Stomach (tissue), 8 donors: ENCODE measurements at regions not wholly inside any gene's neighbourhood (a gene's known extent, or its start where the extent isn't known, plus 50 kb on each side); places are given as distances from the start of the nearest gene placed in this dataset.

Experiments used
- DNase-seq, 2 donors: peaks; one replicate each; pipeline versions ENCODE4 v3.0.0 to v3.0.0-alpha.2; 2013 to 2019
- H3K27ac ChIP-seq, 5 donors: fragments of 200-600 bp in 4 of 5; sonication (generic) in 4 of 5; one replicate each; pipeline ENCODE4 v1.5.1; 2013 to 2019; ENCODE audit warnings: mild to moderate bottlenecking in 1 of 5, moderate library complexity in 1 of 5
- H3K27me3 ChIP-seq, 3 donors: fragments of 200-600 bp; sonication (generic); one replicate each; pipeline ENCODE4 v1.5.1; 2017 to 2019; ENCODE audit warnings: mixed run types in 1 of 3
- H3K36me3 ChIP-seq, 4 donors: fragments of 200-600 bp; sonication (generic); 1 replicate in 3 of 4; 2 replicates in 1 of 4; pipeline ENCODE4 v1.5.1; 2016 to 2019
- H3K4me1 ChIP-seq, 4 donors: fragments of 200-600 bp; sonication (generic); one replicate each; pipeline ENCODE4 v1.5.1; 2016 to 2019
- H3K4me3 ChIP-seq, 4 donors: fragments of 200-600 bp; sonication (generic) in 3 of 4; one replicate each; pipeline ENCODE4 v1.5.1; 2016 to 2019; ENCODE audit warnings: mild to moderate bottlenecking in 1 of 4
- H3K9me3 ChIP-seq, 4 donors: fragments of 200-600 bp; sonication (generic); one replicate each; pipeline ENCODE4 v1.5.1; 2016 to 2019
- CTCF ChIP-seq, 7 experiments: fragments of 450-650 bp in 4 of 7; fragments of 200-600 bp in 3 of 7; sonication (generic) in 3 of 7; IDR thresholded peaks; one replicate each; pipeline ENCODE4 v1.5.1; 2016 to 2019; ENCODE audit warnings: antibody characterized with exemption in 7 of 7, control low read depth in 2 of 7, mild to moderate bottlenecking in 1 of 7
- EP300 ChIP-seq: sonication (generic); formaldehyde crosslinking; IDR thresholded peaks from one replicate; pipeline ENCODE4 v1.6.1; 2017; ENCODE audit warnings: antibody characterized with exemption
- POLR2A ChIP-seq, 4 donors: fragments of 450-650 bp; IDR thresholded peaks; one replicate each; pipeline ENCODE4 v1.6.1; 2016; ENCODE audit warnings: antibody characterized with exemption in 4 of 4, control low read depth in 2 of 4, mild to moderate bottlenecking in 1 of 4, moderate library complexity in 1 of 4
- POLR2AphosphoS5 ChIP-seq, 3 donors: sonication (generic); formaldehyde crosslinking; IDR thresholded peaks; one replicate each; pipeline ENCODE4 v1.6.1; 2016; ENCODE audit warnings: antibody characterized with exemption in 3 of 3
- WGBS, 5 donors: extraction: QIAGEN DNeasy Blood & Tissue Kit in 3 of 5; methylation state at CpG; one replicate each; pipeline versions ENCODE4 v1.1.5 to v1.1.7; 2013 to 2018; 5-methylcytosine and 5-hydroxymethylcytosine counted together
- intact Hi-C: fragments of 100-400 bp; cut with DNase I; formaldehyde crosslinking; loops from one replicate; pipeline ENCODE4 v1.15.1; 2023; ENCODE audit warnings: low total_unique reads
- donor health status: healthy with polysubstance abuse.
- donor health status: Bipolar disorder and iron deficiency.
- donor health status: healthy.

GRCh38 chr4:181752516-181752915 lies 490.7 kb upstream of the TENM3 start:
- Histone ChIP-seq H3K36me3 (no peaks in the 10 kb centered on the region), H3K4me3 (no peak overlapping the region), H3K27me3 (no peaks in the 10 kb centered on the region), H3K27ac (no peak overlapping the region), H3K4me1 (no peaks in the 10 kb centered on the region), H3K9me3 (no peaks in the 10 kb centered on the region)
- intact Hi-C loops, result no loop called here
- 77 to 88% (median 82%) methylated on average over 6 of the region's 6 CpGs for WGBS, 5 donors
- TF ChIP-seq CTCF (IDR thresholded peaks at IDR 0.05) (no peak), EP300 (no peak), POLR2A (IDR thresholded peaks at IDR 0.05) (no peak), POLR2AphosphoS5 (IDR thresholded peaks at IDR 0.05) (no peak)
- DNase-seq, result no peak

- H3K27ac ChIP-seq, result no peak overlapping the region
- H3K4me1 ChIP-seq, result no peaks in the 10 kb centered on the region
- no peaks in the 10 kb centered on the region for H3K27me3 ChIP-seq
- intact Hi-C loops, result no loop called here
- TF ChIP-seq EP300, result no peak
- TF ChIP-seq POLR2A (IDR thresholded peaks at IDR 0.05), result no peak
- TF ChIP-seq CTCF (IDR thresholded peaks at IDR 0.05), result no peak
- no peak for TF ChIP-seq POLR2AphosphoS5 (IDR thresholded peaks at IDR 0.05)
- no peaks in the 10 kb centered on the region for H3K9me3 ChIP-seq
- H3K4me3 ChIP-seq, result no peak overlapping the region
- DNase-seq, result no peak
- 66 to 88% (median 76%) methylated on average over 4 of the region's 4 CpGs for WGBS, 5 donors
- no peaks in the 10 kb centered on the region for H3K36me3 ChIP-seq
These were observed 490.0 kb upstream of the TENM3 start for GRCh38 chr4:181753207-181753606.

GRCh38 chr4:181755846-181756245 lies 487.4 kb upstream of the TENM3 start:
- no peaks in the 10 kb centered on the region for H3K9me3 ChIP-seq
- DNase-seq, result no peak
- no peaks in the 10 kb centered on the region for H3K27me3 ChIP-seq
- no peaks in the 10 kb centered on the region for H3K4me1 ChIP-seq
- WGBS, 5 donors, result 73 to 84% (median 81%) methylated on average over 5 of the region's 5 CpGs
- no peak overlapping the region for H3K4me3 ChIP-seq
- no peaks in the 10 kb centered on the region for H3K36me3 ChIP-seq
- intact Hi-C loops, result no loop called here
- H3K27ac ChIP-seq, result no peak overlapping the region
- TF ChIP-seq EP300 (no peak), POLR2A (IDR thresholded peaks at IDR 0.05) (no peak), CTCF (IDR thresholded peaks at IDR 0.05) (no peak), POLR2AphosphoS5 (IDR thresholded peaks at IDR 0.05) (no peak)

- Histone ChIP-seq H3K4me1 (no peaks in the 10 kb centered on the region), H3K4me3 (no peak overlapping the region), H3K27me3 (no peaks in the 10 kb centered on the region), H3K27ac (no peak overlapping the region), H3K36me3 (no peaks in the 10 kb centered on the region), H3K9me3 (no peaks in the 10 kb centered on the region)
- intact Hi-C loops, result no loop called here
- WGBS, 5 donors, result 54 to 76% (median 72%) methylated on average over 5 of the region's 5 CpGs
- TF ChIP-seq POLR2A (IDR thresholded peaks at IDR 0.05) (no peak), EP300 (no peak), POLR2AphosphoS5 (IDR thresholded peaks at IDR 0.05) (no peak), CTCF (IDR thresholded peaks at IDR 0.05) (no peak)
- DNase-seq, result no peak
These were observed 486.6 kb upstream of the TENM3 start for GRCh38 chr4:181756451-181757095.
